GM18499 (cell line): ENCODE measurements at regions not wholly inside any gene's neighbourhood (a gene's known extent, or its start where the extent isn't known, plus 50 kb on each side); places are given as distances from the start of the nearest gene placed in this dataset.
"Not testable (repeated sequence)": the region's sequence is repeated elsewhere in the genome, so short reads cannot be mapped to it uniquely, and the experiment has no call there.

Experiments
- ATAC-seq: cut with Tn5 transposase; IDR thresholded peaks from one replicate; pipeline ENCODE4 v1.9.1; 2021; ENCODE audit warnings: moderate number of reproducible peaks; ENCODE audit not compliant: insufficient read depth, unreplicated experiment

- ATAC-seq = not testable (repeated sequence)
Measured at GRCh38 chr7:69432276-69432675, 166.0 kb upstream of the AUTS2 start.

- ATAC-seq = no peak
Measured at GRCh38 chr7:69433081-69433480, 165.2 kb upstream of the AUTS2 start.

GRCh38 chr7:69434398-69434815 lies 163.9 kb upstream of the AUTS2 start:
- ATAC-seq = no peak

DNA sequence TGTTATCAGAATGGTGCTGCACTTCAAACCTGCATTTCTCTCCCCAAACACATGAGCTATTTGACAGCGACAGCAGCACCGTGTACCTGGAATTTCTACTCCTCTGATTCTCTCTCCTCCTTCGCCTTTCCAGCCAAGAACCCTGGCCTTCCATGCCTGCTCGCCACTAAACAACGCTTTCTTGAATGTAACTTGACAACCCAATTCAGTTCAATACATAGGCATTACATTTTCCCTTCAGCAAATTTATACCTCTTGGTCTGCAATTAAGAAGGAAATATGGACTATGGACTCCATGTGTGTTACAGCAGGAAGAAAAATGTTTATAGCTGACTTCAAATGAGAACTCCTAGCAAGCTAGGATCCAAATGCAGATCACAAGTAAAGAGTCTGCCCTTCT lies 162.6 kb upstream of the AUTS2 start:
- no peak for ATAC-seq

DNA sequence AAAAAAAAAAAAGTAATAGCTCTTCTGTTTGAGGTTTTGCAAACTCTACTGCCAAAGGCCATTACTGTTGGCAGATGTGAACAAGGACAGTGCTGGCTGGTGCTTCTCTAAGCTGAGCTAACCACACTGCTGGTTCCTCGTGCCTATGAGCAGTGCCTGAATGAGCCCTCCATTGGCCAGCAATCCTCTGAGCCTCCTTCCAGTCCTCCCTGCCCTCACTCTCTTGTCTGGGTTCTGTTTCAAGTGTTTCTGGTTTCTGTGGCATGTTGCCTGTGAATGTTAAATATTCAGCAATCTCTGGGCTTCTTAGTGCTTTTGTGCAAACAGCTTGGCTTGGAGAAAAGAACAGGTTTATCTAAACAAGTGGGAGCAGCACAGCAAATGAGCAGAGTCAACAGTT lies 161.3 kb upstream of the AUTS2 start:
- ATAC-seq = no peak

DNA sequence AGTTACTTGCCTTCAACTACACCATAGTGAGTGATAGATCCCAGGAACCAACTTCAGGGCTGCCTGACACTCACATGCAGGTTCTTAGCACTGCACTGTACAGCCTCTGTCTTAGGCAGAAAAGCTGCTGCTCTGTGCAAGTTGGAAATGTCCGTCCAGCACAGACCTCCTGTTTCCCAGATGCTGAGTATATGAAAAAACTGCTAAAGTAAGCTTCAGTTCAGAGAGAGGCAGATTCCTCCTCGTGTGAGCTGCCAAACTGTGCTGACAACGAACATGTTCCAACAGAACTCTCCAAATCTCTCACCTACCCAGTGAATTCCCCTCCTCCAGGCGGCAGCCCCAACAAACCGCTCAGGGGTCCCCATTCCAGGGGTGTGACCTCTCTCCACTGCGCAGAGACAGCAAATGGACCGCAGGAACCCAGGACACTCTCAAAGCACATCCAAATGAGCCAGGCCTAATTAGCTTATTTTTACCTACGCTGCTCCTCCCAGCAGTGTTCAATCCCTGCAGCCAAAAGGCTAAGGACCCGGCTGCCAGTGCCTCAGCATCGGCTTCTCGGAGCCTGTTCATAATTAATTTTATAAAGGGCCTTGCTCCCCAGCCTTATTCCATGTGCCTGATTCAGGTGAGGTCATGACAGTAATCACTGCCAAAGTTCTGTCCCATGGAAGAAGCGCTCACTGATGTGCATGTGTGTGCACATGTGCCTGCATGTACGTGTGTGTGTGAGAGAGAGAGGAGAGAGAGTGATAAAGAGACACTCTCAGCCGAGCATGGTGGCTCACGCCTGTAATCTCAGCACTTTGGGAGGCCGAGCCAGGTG lies 159.5 kb upstream of the AUTS2 start:
- ATAC-seq = no peak

DNA sequence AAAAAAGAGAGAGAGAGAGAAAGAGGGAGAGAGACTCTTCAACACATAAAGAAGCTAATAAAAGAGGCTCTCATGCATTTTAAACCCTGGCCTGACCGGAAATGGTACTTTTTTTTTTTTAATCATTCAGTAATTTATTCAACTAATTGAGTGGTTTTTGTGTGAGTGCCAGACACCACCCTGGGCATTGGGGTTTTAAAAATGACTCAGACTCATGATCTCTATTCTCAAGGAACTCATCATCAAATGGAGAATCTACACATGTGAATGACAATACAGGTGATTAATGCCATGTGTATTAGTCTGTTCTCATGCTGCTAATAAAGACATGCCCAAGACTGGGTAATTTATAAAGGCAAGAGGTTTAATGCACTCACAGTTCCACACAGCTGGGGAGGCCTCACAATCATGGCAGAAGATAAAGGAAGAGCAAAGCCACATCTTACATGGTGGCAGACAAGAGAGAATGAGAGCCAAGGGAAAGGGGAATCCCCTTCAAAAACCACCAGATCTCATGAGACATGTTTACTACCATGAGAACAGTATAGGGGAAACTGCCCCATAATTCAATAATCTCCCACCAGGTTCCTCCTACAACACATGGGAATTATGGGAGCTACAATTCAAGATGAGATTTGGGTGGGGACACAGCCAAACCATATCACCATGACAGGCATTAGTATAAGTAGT lies 158.5 kb upstream of the AUTS2 start:
- ATAC-seq = no peak

DNA sequence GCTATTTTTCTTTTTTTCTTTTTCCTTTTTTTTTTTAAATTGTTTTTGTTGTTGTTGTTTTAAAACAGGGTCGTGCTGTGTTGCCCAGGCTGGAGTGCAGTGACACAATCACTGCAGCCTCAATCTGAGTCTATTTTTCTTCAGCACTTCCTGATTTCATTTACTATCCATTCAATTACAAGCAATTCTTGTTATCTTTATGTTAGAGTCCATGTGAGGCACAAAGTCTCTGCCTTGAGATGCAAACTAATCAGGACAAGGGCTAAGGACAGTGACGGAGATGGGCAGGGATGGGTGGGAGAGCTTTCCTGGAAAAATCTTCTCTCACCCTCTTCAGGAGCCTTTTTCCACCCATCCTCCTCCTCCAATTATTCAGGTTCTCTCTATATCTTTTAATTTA lies 157.3 kb upstream of the AUTS2 start:
- no peak for ATAC-seq

DNA sequence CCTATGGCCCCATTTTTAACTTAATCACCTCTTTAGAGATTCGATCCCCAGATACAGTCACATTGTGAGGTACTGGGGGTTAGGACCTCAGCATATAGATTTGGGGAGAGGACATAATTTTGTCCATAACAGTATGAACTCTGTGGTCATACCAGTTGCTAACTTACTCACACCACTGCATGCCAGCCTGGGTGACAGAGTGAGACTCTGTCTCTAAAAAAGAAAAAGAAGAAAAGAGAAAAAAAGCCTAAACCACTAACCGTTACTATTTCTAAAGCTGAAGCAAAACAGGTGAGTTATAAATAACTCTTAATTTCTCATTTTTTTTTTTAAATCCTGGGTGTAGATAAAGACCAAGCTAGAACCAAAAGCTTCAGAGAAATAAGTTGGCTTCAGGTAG lies 155.1 kb upstream of the AUTS2 start:
- ATAC-seq = no peak

GRCh38 chr7:69445541-69445940 lies 152.7 kb upstream of the AUTS2 start:
- no peak for ATAC-seq

- ATAC-seq = not testable (repeated sequence)
Measured at GRCh38 chr7:69446213-69446612, 152.1 kb upstream of the AUTS2 start.

DNA sequence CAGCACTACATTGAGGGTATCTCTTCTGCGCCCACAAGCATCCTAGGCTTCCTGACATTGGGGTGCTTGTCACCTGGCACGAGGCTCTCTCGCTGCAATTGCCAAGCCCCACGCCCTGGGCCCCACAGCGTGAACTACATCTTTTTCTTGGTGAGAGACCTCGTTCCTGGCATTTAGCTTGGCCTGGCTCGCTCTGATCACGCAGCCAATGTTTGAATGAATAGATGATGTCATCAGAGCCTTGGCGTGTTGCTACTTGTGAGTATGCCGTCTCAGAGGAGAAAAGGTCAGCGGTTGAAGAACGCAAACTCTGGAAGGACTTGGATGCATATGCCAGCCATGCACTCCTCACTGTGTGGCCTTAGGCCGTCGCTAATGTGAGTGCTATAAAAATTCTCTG lies 150.2 kb upstream of the AUTS2 start:
- no peak for ATAC-seq

DNA sequence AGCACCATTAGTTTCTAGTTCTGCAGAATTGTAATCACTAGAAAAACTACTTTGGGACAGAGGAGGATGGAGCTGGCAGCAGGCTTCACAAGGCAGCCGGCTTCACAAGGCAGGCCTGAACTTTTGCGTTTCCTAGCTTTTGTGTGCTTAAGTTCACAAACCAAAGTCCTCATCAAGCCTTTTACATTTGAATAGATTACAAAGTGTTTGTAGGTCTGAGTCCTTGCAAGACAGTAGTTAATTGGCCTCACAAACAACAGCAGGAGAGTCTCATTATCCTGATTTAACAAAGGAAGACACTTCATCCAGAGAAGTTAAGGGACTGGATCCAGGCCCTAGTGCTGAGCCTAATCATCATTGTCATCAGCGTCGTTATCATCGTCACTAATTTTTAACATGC lies 147.8 kb upstream of the AUTS2 start:
- no peak for ATAC-seq

- no peak for ATAC-seq
Measured at GRCh38 chr7:69451715-69452114, 146.6 kb upstream of the AUTS2 start.

DNA sequence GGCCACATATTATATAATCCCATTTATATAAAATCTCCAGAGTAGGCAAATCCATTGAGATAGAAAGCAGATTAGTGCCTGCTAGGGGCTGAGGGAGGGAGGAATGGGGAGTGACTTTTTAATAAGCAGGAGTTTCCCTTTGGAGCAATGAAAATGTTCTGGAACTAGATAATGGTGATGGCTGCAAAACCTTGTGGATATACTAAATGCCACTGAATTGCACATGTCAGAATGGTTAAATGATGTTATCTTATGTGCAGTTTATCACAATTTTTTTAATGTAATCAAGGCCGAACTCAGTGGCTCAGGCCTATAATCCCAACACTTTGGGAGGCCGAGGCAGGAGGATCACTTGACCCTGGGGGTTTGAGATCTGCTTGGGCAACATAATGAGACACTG lies 145.5 kb upstream of the AUTS2 start:
- ATAC-seq = no peak

DNA sequence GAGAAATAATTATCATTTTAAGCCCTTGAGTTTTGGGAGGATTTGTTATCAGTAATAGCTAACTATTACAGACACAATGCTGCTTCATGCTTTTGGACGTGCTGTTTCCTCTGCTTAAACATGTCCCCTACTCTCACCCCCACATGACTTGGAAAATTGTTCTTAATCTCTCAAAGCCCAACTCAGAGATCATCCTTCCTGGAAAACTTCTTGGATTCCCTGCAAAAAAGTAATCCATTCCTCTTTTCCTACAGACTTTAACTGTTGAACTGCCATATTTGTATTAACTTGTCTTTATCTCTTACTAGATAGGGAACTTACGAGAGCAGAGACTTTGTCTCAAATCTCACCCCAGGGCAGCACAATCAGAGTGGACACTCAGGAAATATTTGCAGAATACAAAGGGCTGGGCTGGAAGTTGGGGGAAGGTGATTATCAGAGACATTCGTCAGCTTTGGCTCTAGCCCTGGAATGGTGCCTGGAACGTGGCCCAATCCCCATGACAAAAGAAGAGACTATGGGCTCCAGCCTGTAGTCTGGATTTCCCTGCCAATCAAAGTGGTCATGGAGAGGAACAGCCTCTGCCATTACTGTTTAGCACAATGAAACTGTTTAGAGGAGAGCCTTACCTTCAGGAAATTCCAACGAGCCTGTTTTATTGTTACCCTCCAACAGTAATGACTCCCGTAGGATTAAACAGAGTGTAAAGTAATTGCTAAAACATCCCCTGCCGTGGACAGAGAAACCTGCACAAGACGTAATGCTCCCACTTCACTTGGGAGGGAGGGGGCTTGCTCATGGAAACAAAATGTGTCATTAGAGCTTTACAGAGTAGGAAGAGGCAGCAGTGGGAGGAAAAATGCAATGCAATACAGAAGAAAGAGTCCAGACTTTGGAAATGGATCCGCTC lies 140.4 kb upstream of the AUTS2 start:
- no peak for ATAC-seq

DNA sequence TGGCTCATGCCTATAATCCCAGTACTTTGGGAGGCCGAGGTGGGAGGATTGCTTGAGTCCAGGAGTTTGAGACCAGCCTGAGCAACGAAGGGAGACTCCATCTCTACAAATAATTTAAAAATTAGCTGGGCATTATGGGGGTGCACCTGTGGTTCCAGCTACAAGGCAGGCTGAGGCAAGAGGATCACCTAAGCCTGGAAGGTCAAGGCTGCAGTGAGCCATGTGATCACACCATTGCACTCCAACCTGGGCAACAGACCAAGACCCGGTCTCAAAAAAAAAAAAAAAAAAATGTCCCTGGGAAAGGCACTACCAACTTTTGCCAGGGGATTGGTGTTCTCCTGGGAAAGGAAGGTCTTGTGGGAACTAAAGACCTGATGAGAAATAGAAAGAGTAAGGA lies 134.2 kb upstream of the AUTS2 start:
- ATAC-seq = no peak

- ATAC-seq = no peak
Measured at GRCh38 chr7:69465262-69465661, 133.0 kb upstream of the AUTS2 start.

DNA sequence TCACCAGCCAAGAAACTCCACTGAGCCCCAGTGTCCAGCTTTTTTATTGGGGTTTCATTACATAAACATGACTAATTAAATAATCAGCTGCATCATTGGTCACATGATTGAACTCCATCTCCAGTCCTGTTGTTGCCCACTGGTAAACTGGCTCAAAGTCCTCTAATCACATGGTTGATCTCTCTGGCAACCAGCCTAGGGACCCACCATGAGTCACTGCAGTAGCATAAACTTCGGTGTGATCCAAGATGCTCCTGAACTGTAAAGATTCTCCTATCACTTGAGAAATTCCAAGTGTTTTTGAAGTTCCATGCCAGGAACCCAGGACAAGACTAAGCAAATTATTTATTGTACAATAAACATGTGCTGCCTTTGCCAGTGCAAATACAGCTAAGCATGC lies 130.4 kb upstream of the AUTS2 start:
- ATAC-seq = no peak

- ATAC-seq = no peak
Measured at GRCh38 chr7:69476416-69476815, 121.9 kb upstream of the AUTS2 start.

- no peak for ATAC-seq
Measured at GRCh38 chr7:69482676-69483075, 115.6 kb upstream of the AUTS2 start.
